ENCODE measurements at regions not wholly inside any gene's neighbourhood (a gene's known extent, or its start where the extent isn't known, plus 50 kb on each side); places are given as distances from the start of the nearest gene placed in this dataset.
A peak's percentile ranks its signal among the peaks of the same experiment; 100 is the strongest.

DNA sequence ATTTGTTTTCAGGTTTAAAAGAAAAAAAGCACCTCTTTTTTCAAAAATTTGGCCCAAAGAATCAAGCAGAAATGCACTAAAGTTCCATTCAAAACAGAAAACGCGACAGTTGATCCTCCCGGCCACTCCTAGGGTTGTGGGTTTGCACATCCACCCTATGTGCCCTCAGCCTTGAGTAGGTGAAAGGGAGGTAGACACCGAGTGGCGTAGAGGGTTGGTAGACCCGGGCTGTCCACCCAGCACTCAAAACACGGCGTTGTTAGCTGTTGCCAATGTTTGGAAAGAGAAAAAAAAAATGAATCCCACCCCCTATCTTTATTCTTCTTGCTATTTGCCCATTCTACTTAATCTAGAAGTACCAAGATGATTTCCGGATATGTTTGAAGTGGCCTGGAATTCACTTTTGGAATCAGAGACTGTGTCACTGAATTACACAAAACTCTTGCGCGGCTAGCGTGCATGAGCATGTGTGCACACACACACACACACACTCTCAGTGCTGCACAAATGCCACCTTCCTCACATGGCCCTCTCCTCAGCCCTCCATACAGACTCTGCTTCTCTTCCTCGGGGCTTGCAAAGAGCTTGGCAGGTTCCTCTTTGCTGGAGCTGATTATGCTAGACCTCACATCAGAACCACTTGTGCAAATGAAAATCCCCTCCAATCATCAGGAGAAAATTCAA lies 110.2 kb upstream of the HAND1 start:
- DNase-seq, result no peak

DNA sequence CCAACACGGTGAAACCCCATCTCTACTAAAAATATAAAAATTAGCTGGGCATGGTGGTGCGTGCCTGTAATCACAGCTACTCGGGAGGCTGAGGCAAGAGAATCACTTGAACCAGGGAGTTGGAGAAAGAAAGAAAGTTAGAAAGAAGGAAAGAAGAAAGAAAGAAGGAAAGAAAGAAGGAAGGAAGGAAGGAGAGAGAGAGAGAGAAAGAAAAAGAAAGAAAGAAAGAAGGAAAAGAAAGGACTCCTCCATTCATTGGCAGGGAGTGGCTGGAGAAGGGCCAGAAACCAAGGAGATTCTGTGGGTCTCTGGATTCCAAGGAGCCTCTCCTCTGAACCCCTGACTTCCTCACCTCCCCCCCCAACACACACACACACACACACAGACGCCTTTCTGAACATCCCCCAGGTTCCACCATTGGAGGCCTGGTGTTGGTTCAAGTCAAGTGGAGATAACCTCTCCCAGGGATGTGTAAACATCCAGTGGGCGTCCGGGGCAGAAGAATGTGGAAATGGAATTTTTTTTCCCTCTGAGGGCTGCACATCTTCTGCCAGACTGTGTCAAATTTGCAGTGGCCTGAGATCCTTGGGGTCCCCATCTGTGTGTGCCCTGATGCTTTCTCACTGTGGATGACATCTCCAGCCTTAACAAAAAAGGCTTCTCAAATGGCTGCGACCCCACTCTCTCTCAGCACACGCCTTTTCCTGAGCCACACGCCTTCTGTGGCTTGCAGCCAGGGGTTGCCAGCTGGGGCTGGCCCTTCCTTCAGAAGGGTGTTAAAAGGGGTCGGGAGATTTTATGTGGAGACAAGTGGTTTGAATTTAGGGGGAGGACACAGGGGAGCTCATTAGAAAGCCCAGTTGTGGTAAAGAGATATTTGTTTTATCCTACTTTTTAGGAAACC lies 109.3 kb upstream of the HAND1 start:
- DNase-seq, result no peak

DNA sequence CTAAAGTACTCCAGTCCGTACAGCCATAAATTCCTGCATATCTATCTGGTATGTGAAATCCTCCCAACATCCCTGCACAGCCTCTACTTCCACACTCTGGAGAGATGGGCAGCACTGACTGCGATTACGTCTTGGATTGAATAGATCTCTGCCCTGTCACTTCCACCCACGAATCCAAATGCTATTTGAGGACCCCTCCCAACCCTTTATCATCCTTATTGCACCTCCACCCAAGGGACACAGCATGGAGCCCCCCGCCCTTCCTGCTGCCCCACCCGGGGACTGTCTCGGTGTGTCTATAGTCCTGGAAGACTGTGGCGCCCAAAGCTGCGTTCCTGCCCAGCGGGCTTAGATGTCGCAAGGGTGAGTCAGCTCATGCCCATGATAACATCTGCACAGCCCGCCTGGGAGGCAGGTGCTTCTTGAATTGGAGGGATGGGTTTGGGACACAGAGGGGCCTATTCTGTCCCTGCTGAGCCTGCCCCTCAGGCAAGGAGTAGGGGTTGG lies 105.7 kb upstream of the HAND1 start:
- no peak for DNase-seq

- DNase-seq, result no peak
Observed at GRCh38 chr5:154580422-154580821, 102.4 kb upstream of the HAND1 start.

- no peak for DNase-seq
Observed at GRCh38 chr5:154577416-154577815, 99.4 kb upstream of the HAND1 start.

DNA sequence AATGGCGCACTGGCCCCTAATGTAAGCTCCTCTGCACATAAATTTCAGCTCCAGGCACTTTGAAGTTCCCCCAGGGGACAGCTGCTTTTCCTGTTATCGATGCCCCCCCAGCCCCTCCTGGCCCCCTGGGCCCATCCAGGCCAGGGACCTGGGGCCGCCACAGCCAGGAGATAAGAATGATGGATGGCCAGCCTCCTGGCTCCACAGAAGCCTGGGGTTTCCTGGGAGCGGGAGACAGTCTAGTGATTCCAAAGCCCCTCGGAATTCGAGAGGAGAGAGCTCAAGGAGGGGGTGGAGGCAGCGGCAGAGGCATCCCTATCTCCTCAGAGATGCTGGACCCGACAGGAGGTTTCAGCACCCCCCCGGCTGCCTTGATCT lies 98.4 kb upstream of the HAND1 start:
- DNase-seq, result no peak

DNA sequence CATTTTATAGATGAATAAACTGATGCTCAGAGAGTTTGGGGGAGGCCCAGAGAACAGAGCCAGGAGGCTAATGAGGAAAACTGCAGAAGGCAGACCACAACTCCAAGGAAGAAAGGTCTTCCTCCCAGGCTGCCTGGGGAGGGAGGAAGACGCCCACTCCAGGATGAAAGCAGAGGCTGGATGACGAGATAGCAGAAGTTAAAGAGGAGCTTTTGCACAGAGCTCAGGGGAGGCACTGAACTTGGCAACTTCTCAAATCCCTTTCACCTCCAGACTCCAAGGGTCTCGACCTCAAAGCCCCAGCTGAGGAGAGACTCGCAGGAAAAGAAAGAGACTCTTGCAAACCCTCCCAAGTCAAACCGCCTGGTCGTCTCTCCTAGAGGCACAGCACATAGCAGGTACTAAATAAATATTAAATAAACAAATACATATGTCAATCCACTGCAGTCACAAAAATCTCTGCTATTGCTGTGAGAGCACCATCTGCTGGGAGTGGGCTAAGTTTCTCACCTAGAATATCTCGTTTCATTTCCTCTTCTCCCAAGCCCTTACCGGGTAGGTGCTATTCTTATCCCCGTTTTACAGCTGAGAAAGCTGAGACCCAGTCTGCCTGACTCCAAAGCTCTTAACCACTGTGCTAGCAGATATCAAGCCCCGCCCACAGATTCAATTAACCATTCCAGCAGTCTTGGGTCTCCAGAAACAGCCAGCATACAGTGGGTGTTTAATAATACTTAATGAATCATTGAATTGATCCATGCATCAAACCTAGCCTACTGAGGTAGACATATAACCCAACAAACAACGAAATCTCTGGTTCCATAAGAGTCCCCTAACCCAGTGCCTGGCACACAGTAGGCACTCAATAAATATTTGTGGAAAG lies 97.8 kb upstream of the HAND1 start:
- peak in 1 of 2 donors; percentile 55 for DNase-seq

DNA sequence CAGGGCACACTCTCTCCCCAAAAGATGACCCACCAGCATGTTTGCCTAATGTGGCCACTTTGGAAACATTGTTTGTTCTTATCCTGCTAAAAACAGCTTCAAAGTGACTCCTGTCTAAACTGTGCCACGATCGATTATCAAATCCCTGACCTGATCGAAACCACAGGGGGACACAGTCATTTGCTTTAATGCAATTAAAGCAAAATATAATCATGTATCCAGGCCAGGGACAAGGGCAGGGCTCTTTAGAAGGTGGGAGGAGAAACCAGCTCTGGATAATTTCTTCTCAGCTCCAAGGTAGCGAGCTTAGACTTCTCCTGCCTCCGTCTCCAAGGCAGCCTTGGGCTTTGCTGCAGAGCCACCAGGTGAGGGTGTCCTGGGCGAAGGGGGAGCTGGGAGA lies 95.0 kb upstream of the HAND1 start:
- DNase-seq, result no peak

- DNase-seq, result no peak
Observed at GRCh38 chr5:154571325-154572035, 93.5 kb upstream of the HAND1 start.

GRCh38 chr5:154570572-154571324 lies 92.7 kb upstream of the HAND1 start:
- DNase-seq, result no peak

- DNase-seq, result no peak
Observed at GRCh38 chr5:154568589-154568988, 90.6 kb upstream of the HAND1 start.

DNA sequence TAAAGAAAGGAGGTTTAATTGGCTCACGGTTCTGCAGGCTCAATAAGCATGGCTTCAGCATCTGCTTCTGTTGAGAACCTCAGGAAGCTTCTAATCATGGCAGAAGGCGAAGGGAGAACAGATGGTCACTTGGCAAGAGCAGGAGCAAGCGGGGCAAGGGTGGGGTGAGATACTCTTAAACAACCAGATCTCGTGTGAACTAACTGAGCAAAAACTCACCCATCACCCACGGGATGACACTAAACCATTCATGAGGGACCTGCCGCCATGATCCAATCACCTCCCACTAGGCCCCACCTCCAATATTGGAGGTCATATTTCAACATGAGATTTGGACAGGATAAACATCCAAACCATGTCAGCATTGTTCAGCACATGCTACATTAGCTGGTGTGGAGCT lies 89.1 kb upstream of the HAND1 start:
- DNase-seq, result no peak

DNA sequence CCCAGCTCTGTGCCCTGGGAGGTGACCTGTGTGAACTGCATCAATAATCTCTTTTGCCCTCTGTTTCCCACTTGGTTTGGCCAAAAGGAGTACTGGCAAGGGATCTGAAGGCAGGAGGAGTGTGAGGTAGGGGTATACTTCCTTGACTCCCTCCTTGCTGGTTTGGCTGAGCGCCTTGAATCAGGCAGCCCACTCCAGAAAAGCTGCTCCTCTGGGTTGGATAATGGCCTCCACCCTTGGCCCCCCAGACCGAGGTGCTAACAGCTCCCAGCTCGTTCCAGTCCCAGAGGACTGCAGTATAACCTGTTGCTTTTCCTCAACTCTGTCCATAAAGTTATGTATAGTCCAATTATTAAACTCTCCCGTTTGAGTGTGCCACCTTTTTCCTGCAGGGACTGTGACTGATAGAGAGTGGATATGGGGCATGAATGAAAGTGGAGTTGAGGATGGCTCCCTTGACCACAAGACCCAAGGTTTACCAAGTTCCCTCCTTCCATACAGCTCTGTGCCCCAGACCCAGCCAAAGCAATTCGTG lies 88.2 kb upstream of the HAND1 start:
- DNase-seq, result no peak

- DNase-seq, result no peak
Observed at GRCh38 chr5:154565123-154565522, 87.1 kb upstream of the HAND1 start.

GRCh38 chr5:154562244-154562880 lies 84.3 kb upstream of the HAND1 start:
- DNase-seq, result no peak

GRCh38 chr5:154559398-154560276 lies 81.6 kb upstream of the HAND1 start:
- DNase-seq, result no peak

DNA sequence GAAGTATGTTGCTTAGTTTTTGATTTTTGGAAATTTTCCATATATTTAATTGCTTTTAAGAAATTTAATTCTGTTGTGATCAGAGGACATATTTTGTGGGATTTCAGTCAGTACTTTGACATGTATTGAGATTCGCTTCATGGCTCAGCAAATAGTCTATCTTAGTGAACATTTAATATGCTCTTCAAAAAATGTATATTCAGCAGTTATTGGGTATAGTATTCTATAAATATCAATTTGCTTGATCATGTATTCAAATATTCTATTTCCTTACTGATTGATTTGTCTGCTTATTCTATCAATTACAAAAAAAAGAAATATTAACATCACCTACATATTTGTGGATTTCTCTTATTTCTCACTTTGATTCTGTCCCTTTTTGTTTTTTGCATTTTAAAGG lies 79.5 kb upstream of the HAND1 start:
- DNase-seq, result no peak

GRCh38 chr5:154547551-154547950 lies 69.5 kb upstream of the HAND1 start:
- DNase-seq, result no peak

GRCh38 chr5:154546719-154547118 lies 68.7 kb upstream of the HAND1 start:
- no peak for DNase-seq

- DNase-seq, result peak; percentile 19 to 53
Observed at GRCh38 chr5:154544646-154545045, 66.6 kb upstream of the HAND1 start.
